ENCODE measurements at regions not wholly inside any gene's neighbourhood (a gene's known extent, or its start where the extent isn't known, plus 50 kb on each side); places are given as distances from the start of the nearest gene placed in this dataset.
"Not testable (repeated sequence)": the region's sequence is repeated elsewhere in the genome, so short reads cannot be mapped to it uniquely, and the experiment has no call there.

- Histone ChIP-seq H4K20me1 (ENCODE audit: control insufficient read depth, insufficient read depth, insufficient read length) (no peaks in the 10 kb centered on the region), H3K9me3 (ENCODE audit: control insufficient read depth, low read depth, low read length) (no peaks in the 10 kb centered on the region), H3K18ac (ENCODE audit: insufficient read length, low read depth, low read length) (no peak overlapping the region), H3K23me2 (ENCODE audit: insufficient read length, low read depth, low read length, poor library complexity, severe bottlenecking) (no peaks in the 10 kb centered on the region), H2AFZ (ENCODE audit: low read length) (no peak overlapping the region), H3K27me3 (ENCODE audit: insufficient read depth, low read length) (no peaks in the 10 kb centered on the region), H3K14ac (ENCODE audit: insufficient read depth, low read length) (no peak overlapping the region), H2BK5ac (ENCODE audit: insufficient read length, low read length) (no peak overlapping the region), H3K9ac (ENCODE audit: extremely low read depth, insufficient read length, low read length) (no peak overlapping the region), H4K8ac (replicated peaks; ENCODE audit: insufficient read length, low read depth, low read length) (no peak overlapping the region), H4K91ac (ENCODE audit: insufficient read length, low read depth, low read length) (no peak overlapping the region), H3K79me1 (ENCODE audit: insufficient read depth, low read depth, low read length, poor library complexity, severe bottlenecking) (no peaks in the 10 kb centered on the region), H3K4me2 (ENCODE audit: insufficient read depth, insufficient read length, low read length) (no peak overlapping the region), H2BK12ac (ENCODE audit: insufficient read length, low read depth, low read length) (no peak overlapping the region), H2AK5ac (ENCODE audit: insufficient read length, low read length) (no peak overlapping the region), H3K4me1 (ENCODE audit: insufficient read depth, low read length) (no peaks in the 10 kb centered on the region), H2BK15ac (ENCODE audit: low read depth, low read length) (no peak overlapping the region), H3K79me2 (ENCODE audit: insufficient read depth, low read length) (no peaks in the 10 kb centered on the region), H2BK120ac (ENCODE audit: low read depth, low read length, poor library complexity, severe bottlenecking) (no peak overlapping the region), H3T11ph (ENCODE audit: low read length) (no peak overlapping the region), H3K56ac (ENCODE audit: insufficient read length, low read depth, low read length) (no peak overlapping the region), H4K5ac (ENCODE audit: insufficient read length, low read depth, low read length) (no peak overlapping the region), H2BK20ac (ENCODE audit: low read depth, low read length, poor library complexity, severe bottlenecking) (no peak overlapping the region), H3K27ac (ENCODE audit: insufficient read length, low read depth, low read length) (no peak overlapping the region), H3K23ac (ENCODE audit: insufficient read length, low read depth, low read length) (no peak overlapping the region), H3K4ac (ENCODE audit: low read depth, low read length) (no peak overlapping the region)
- peaks cover 34 to 46% of the 10 kb centered on the region in 2 experiments for H3K9me3 Mint-ChIP-seq
- no peaks in the 10 kb centered on the region for H3K27me3 Mint-ChIP-seq (ENCODE audit: low read depth)
- no peak overlapping the region for H3K4me3 Mint-ChIP-seq
- peak; percentile 65 for TF ChIP-seq CTCF (conservative IDR thresholded peaks at IDR 0.05)
- no peak overlapping the region for H3K27ac Mint-ChIP-seq
- no peaks in the 10 kb centered on the region; a peak in 2 of 7 replicates for H3K36me3 Mint-ChIP-seq (ENCODE audit: insufficient read depth in 1 of 3, low read depth in 3 of 3)
- no peak for DNase-seq
- peaks cover 5 to 8% of the 10 kb centered on the region in 2 experiments; a peak in 3 of 4 replicates for H3K4me1 Mint-ChIP-seq
- no CpG with 5 or more reads among the region's 3 CpGs for WGBS (ENCODE audit: extremely low coverage, insufficient read length, low lambda C conversion rate)
Measured at GRCh38 chrX:36898301-36898700, 109.9 kb upstream of the FAM47C start.

- not testable (repeated sequence) for H3K4me2 ChIP-seq (ENCODE audit: insufficient read depth, insufficient read length, low read length); H4K8ac ChIP-seq (replicated peaks; ENCODE audit: insufficient read length, low read depth, low read length); H2AK5ac ChIP-seq (ENCODE audit: insufficient read length, low read length); H3K27ac Mint-ChIP-seq; H3K23me2 ChIP-seq (ENCODE audit: insufficient read length, low read depth, low read length, poor library complexity, severe bottlenecking); H3K4ac ChIP-seq (ENCODE audit: low read depth, low read length); H2BK120ac ChIP-seq (ENCODE audit: low read depth, low read length, poor library complexity, severe bottlenecking); H3K56ac ChIP-seq (ENCODE audit: insufficient read length, low read depth, low read length); H2AFZ ChIP-seq (ENCODE audit: low read length); H2BK20ac ChIP-seq (ENCODE audit: low read depth, low read length, poor library complexity, severe bottlenecking); H3K4me1 ChIP-seq (ENCODE audit: insufficient read depth, low read length); H3K79me2 ChIP-seq (ENCODE audit: insufficient read depth, low read length); H4K5ac ChIP-seq (ENCODE audit: insufficient read length, low read depth, low read length); H3K4me3 Mint-ChIP-seq; H2BK15ac ChIP-seq (ENCODE audit: low read depth, low read length); H3K14ac ChIP-seq (ENCODE audit: insufficient read depth, low read length); H3K9ac ChIP-seq (ENCODE audit: extremely low read depth, insufficient read length, low read length); H3K23ac ChIP-seq (ENCODE audit: insufficient read length, low read depth, low read length); H3K79me1 ChIP-seq (ENCODE audit: insufficient read depth, low read depth, low read length, poor library complexity, severe bottlenecking); H2BK12ac ChIP-seq (ENCODE audit: insufficient read length, low read depth, low read length); H3K9me3 ChIP-seq (ENCODE audit: control insufficient read depth, low read depth, low read length); H4K91ac ChIP-seq (ENCODE audit: insufficient read length, low read depth, low read length); H3K18ac ChIP-seq (ENCODE audit: insufficient read length, low read depth, low read length); H2BK5ac ChIP-seq (ENCODE audit: insufficient read length, low read length); H3T11ph ChIP-seq (ENCODE audit: low read length); H4K20me1 ChIP-seq (ENCODE audit: control insufficient read depth, insufficient read depth, insufficient read length); H3K27me3 ChIP-seq (ENCODE audit: insufficient read depth, low read length); DNase-seq; H3K27me3 Mint-ChIP-seq (ENCODE audit: low read depth); H3K27ac ChIP-seq (ENCODE audit: insufficient read length, low read depth, low read length); H3K4me1 Mint-ChIP-seq
- WGBS (ENCODE audit: extremely low coverage, insufficient read length, low lambda C conversion rate) = no CpG with 5 or more reads among the region's 3 CpGs
- Mint-ChIP-seq H3K9me3 (peaks cover 39 to 42% of the 10 kb centered on the region in 2 experiments), H3K36me3 (ENCODE audit: insufficient read depth in 1 of 3, low read depth in 3 of 3) (peaks cover 12 to 18% (median 17%) of the 10 kb centered on the region in 3 experiments)
Measured at GRCh38 chrX:36904561-36904960, 103.6 kb upstream of the FAM47C start.

Measured in H9 (cell line).